ENCODE measurements at regions not wholly inside any gene's neighbourhood (a gene's known extent, or its start where the extent isn't known, plus 50 kb on each side); places are given as distances from the start of the nearest gene placed in this dataset.

DNA sequence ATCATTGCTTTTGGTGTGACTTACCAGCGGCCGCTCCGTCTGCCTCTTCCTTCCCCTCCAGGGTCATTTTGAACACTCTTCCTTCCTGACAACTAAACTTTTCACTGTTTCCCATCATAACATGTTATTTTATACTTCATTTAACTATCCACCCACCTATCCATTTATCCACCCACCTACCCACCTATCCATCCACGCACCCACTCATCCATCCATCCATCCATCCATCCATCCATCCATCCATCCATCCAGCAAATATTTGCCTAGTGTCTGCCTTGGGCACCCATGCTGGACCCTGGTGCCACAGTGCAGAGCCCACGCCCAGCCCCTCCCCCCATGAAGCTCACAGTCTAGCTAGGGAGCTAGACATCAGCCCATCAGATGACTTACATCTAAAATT, 254.9 kb downstream of the TLE3 start:
- TF ChIP-seq, protein P1, sequence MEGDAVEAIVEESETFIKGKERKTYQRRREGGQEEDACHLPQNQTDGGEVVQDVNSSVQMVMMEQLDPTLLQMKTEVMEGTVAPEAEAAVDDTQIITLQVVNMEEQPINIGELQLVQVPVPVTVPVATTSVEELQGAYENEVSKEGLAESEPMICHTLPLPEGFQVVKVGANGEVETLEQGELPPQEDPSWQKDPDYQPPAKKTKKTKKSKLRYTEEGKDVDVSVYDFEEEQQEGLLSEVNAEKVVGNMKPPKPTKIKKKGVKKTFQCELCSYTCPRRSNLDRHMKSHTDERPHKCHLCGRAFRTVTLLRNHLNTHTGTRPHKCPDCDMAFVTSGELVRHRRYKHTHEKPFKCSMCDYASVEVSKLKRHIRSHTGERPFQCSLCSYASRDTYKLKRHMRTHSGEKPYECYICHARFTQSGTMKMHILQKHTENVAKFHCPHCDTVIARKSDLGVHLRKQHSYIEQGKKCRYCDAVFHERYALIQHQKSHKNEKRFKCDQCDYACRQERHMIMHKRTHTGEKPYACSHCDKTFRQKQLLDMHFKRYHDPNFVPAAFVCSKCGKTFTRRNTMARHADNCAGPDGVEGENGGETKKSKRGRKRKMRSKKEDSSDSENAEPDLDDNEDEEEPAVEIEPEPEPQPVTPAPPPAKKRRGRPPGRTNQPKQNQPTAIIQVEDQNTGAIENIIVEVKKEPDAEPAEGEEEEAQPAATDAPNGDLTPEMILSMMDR (IDR thresholded peaks at IDR 0.05; ENCODE audit: low read length): no peak
- no peak for TF ChIP-seq EZH2 (IDR thresholded peaks at IDR 0.05; ENCODE audit: borderline replicate concordance, low read length)
